ENCODE measurements at regions not wholly inside any gene's neighbourhood (a gene's known extent, or its start where the extent isn't known, plus 50 kb on each side); places are given as distances from the start of the nearest gene placed in this dataset.

GRCh38 chr17:51481370-51481769 is 221.0 kb downstream of the UTP18 start:
- TF ChIP-seq POLR2A (IDR thresholded peaks at IDR 0.05; ENCODE audit: low read length) (no peak), GATA1 (IDR thresholded peaks at IDR 0.05; ENCODE audit: low read depth, low read length) (no peak)
